CD4-positive, alpha-beta memory T cell (primary cell): ENCODE measurements at regions not wholly inside any gene's neighbourhood (a gene's known extent, or its start where the extent isn't known, plus 50 kb on each side); places are given as distances from the start of the nearest gene placed in this dataset.

Experiments used
- CTCF ChIA-PET: fragments of 350-600 bp; sonication (Branson Sonifier 250); formaldehyde crosslinking; loops from one replicate; lab custom pipeline; 2021; ENCODE audit warnings: inconsistent platforms; ENCODE audit not compliant: partially characterized antibody; lab: Charles Lee
- POLR2A ChIA-PET: fragments of 350-600 bp; sonication (Branson Sonifier 250); formaldehyde crosslinking; loops from one replicate; lab custom pipeline; 2021; ENCODE audit not compliant: partially characterized antibody; lab: Charles Lee
- DNase-seq, 5 donors: peaks; one replicate each; pipeline versions ENCODE4 v3.0.0 to v3.0.0-alpha.2; 2020 to 2022; ENCODE audit warnings: mixed read lengths in 1 of 5
- H3K27ac ChIP-seq: one replicate; pipeline ENCODE4 v1.7.0; 2013; ENCODE audit warnings: low read depth, low read length
- H3K27me3 ChIP-seq: 2 replicates; pipeline ENCODE4 v1.7.0; 2013; ENCODE audit warnings: mild to moderate bottlenecking, low read length, moderate library complexity; ENCODE audit not compliant: insufficient read depth
- H3K36me3 ChIP-seq: 2 replicates; pipeline ENCODE4 v1.7.0; 2013; ENCODE audit warnings: mild to moderate bottlenecking, low read length, moderate library complexity; ENCODE audit not compliant: insufficient read depth
- H3K4me1 ChIP-seq: 2 replicates; pipeline ENCODE4 v1.7.0; 2013; ENCODE audit warnings: mild to moderate bottlenecking, low read length, moderate library complexity; ENCODE audit not compliant: insufficient read depth
- H3K4me3 ChIP-seq, 2 donors: one replicate each; pipeline ENCODE4 v1.7.0; 2013; ENCODE audit warnings: low read length in 2 of 2, mild to moderate bottlenecking in 1 of 2
- H3K9me3 ChIP-seq, 2 donors: one replicate each; pipeline ENCODE4 v1.7.0; 2013; ENCODE audit warnings: low read length in 2 of 2, control low read depth in 1 of 2; ENCODE audit not compliant: control insufficient read depth in 1 of 2
- H3K27ac Mint-ChIP-seq, 7 donors: one replicate each; pipeline ENCODE4 v1.8.0; 2020 to 2021; ENCODE audit warnings: mixed read lengths in 7 of 7, mild to moderate bottlenecking in 6 of 7, inconsistent platforms in 3 of 7, moderate library complexity in 3 of 7
- H3K27me3 Mint-ChIP-seq, 2 donors: one replicate each; pipeline ENCODE4 v1.8.0; 2020 to 2021; ENCODE audit warnings: mixed read lengths in 2 of 2
- H3K36me3 Mint-ChIP-seq, 2 donors: one replicate each; pipeline ENCODE4 v1.8.0; 2020 to 2021; ENCODE audit warnings: mixed read lengths in 2 of 2, inconsistent platforms in 1 of 2, mild to moderate bottlenecking in 1 of 2
- H3K4me1 Mint-ChIP-seq, 4 donors: one replicate each; pipeline ENCODE4 v1.8.0; 2020 to 2021; ENCODE audit warnings: mixed read lengths in 4 of 4, mild to moderate bottlenecking in 1 of 4
- H3K4me3 Mint-ChIP-seq, 8 donors: one replicate each; pipeline ENCODE4 v1.8.0; 2020 to 2021; ENCODE audit warnings: mixed read lengths in 8 of 8, mild to moderate bottlenecking in 7 of 8, moderate library complexity in 6 of 8, inconsistent platforms in 3 of 8
- H3K9me3 Mint-ChIP-seq, 8 donors: one replicate each; pipeline ENCODE4 v1.8.0; 2020 to 2021; ENCODE audit warnings: mixed read lengths in 8 of 8, mild to moderate bottlenecking in 5 of 8, inconsistent platforms in 3 of 8, moderate library complexity in 1 of 8
- intact Hi-C: fragments of 100-400 bp; cut with micrococcal nuclease; formaldehyde crosslinking; loops from one replicate; pipeline ENCODE4 v1.15.1; 2023

DNA sequence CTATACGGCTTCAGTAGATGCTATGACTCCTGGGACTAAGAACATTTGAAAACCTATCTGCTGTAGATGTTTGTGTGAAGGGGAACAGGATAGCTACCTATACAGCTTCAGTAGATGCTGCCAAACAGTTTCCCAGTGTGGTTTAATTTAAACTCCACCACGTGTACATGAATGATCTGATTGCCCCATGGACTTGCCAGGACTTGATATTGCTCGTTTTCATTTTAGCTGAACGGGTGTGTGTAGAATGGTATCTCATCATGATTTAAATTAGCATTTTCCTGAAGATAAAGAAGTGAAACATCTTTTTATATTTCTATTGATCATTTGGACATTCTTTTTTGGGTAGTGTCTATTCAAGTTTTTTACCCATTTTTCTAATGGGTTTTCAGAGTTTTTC, 77.8 kb upstream of the PIP4K2A start:
- CTCF ChIA-PET: interaction anchor here (0.9 to 1.1 kb wide), 2 partner anchors 8 to 219 kb away, joined by 3 to 4 read pairs; no protein-coding TSS in a partner anchor
- no peak overlapping the region for H3K4me3 ChIP-seq
- no peak overlapping the region for H3K27ac Mint-ChIP-seq

DNA sequence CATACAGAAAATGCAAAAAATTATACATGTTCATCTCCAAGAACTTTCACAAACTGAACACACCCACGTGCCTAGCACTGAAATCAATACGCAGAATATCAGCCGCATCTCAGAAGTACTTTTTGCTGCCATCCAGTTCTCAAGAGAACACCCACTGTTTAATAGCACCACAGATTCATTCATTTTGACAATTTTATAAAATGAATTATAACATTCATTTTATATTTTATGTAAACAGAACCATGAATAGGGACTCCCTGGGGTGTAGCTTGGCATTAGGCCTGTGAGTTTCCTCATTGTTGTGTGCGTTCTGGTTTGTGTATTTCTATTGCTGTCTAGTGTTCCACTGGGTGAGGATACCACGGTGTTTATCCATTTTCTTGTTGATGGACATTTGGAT, 77.3 kb upstream of the PIP4K2A start:
- DNase-seq: no peak
- H3K4me3 ChIP-seq: no peak overlapping the region
- Mint-ChIP-seq H3K4me3 (no peak overlapping the region), H3K27me3 (peaks cover 1 to 4% of the 10 kb centered on the region in 2 donors), H3K4me1 (peaks cover 0 to 1% (median 0%) of the 10 kb centered on the region in 4 donors), H3K9me3 (peaks cover 0 to 4% (median 0%) of the 10 kb centered on the region in 8 donors), H3K27ac (no peak overlapping the region), H3K36me3 (no peaks in the 10 kb centered on the region)
- H3K4me1 ChIP-seq: no peaks in the 10 kb centered on the region
- no peak overlapping the region for H3K27ac ChIP-seq
- no peaks in the 10 kb centered on the region for H3K9me3 ChIP-seq
- no peaks in the 10 kb centered on the region for H3K27me3 ChIP-seq
- ChIA-PET CTCF (interaction anchor here (0.9 to 1.1 kb wide), 2 partner anchors 9 to 218 kb away, joined by 3 to 4 read pairs; no protein-coding TSS in a partner anchor), POLR2A (no interaction called here)
- intact Hi-C loops: no loop called here
- H3K36me3 ChIP-seq: no peaks in the 10 kb centered on the region

More for the DNA sequence above, 77.8 kb upstream of the PIP4K2A start:
- Mint-ChIP-seq H3K4me3 (no peak overlapping the region), H3K27me3 (peaks cover 1 to 4% of the 10 kb centered on the region in 2 donors), H3K9me3 (peaks cover 0 to 4% (median 0%) of the 10 kb centered on the region in 8 donors), H3K4me1 (peaks cover 0 to 1% (median 0%) of the 10 kb centered on the region in 4 donors), H3K36me3 (no peaks in the 10 kb centered on the region)
- H3K27me3 ChIP-seq: no peaks in the 10 kb centered on the region
- no peaks in the 10 kb centered on the region for H3K36me3 ChIP-seq
- POLR2A ChIA-PET: no interaction called here
- no peak for DNase-seq
- H3K4me1 ChIP-seq: no peaks in the 10 kb centered on the region
- H3K27ac ChIP-seq: no peak overlapping the region
- intact Hi-C loops: no loop called here
- no peaks in the 10 kb centered on the region for H3K9me3 ChIP-seq

DNA sequence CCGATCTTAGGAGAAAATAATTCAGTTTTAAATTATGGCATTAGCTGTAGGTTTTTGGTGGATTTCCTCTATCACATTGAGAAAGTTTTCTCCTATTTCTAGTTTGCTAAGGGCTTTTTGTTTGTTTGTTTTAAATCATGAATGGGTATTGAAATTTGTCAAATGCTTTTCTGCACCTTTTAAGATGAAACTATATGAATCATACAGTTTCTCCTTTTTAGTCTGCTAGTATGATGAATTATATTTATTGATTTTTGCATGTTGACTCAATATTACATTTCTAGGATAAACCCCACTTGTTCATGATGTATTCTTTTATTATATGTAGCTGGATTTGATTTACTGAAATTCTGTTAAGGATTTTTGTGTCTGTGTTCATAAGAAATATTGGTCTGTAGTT, 70.3 kb upstream of the PIP4K2A start:
- no peaks in the 10 kb centered on the region for H3K36me3 Mint-ChIP-seq
- no peak overlapping the region for H3K4me3 Mint-ChIP-seq
- intact Hi-C loops: no loop called here
- Histone ChIP-seq H3K27ac (no peak overlapping the region), H3K9me3 (no peaks in the 10 kb centered on the region), H3K27me3 (no peaks in the 10 kb centered on the region), H3K4me3 (no peak overlapping the region), H3K4me1 (no peaks in the 10 kb centered on the region), H3K36me3 (no peaks in the 10 kb centered on the region)
- no peak for DNase-seq
- ChIA-PET CTCF (no interaction called here), POLR2A (no interaction called here)
- peaks cover 0 to 3% (median 0%) of the 10 kb centered on the region in 8 donors for H3K9me3 Mint-ChIP-seq
- H3K27ac Mint-ChIP-seq: no peak overlapping the region
- H3K27me3 Mint-ChIP-seq: no peaks in the 10 kb centered on the region
- H3K4me1 Mint-ChIP-seq: no peaks in the 10 kb centered on the region

DNA sequence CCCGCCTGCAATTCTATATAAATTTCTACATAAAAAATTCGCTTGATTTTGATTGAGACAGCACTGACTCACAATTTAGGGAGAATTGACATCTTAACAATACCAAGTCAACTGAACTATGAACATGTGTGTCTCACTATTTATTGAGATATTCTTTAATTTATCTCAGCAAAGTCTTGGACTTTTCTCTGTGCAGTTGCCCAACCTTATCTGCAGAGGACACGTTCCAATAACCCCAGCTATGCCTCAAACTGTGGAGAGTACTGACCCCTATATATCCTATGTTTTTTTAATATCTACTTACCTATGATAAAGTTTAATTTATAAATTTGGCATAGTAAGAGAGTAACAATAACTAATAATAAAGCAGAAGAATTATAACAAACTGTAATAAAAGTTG, 69.4 kb upstream of the PIP4K2A start:
- Histone ChIP-seq H3K36me3 (no peaks in the 10 kb centered on the region), H3K9me3 (no peaks in the 10 kb centered on the region)
- CTCF ChIA-PET: no interaction called here

DNA sequence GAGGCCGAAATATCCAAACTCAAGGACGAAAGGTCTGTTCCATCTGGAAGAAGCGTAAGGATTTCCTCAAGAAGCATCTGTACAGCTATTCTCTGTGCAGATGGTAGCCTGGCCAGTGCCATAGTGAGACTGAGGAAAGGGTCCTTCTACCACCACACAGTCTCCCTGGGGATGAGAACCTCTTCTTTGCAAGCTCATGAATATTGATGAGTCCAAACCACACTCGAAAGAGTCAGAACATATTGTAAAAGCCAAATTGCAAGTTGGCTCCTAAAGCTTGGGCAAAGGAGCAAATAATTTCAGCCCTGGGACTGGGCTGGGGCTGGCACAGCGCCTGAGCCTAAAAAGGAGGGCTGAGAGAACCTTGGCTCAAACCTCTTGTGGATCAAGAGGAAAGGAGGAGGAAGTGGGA, 66.1 kb upstream of the PIP4K2A start:
- H3K27ac ChIP-seq: no peak overlapping the region
- H3K36me3 ChIP-seq: no peaks in the 10 kb centered on the region
- H3K4me1 ChIP-seq: no peaks in the 10 kb centered on the region
- H3K9me3 ChIP-seq: no peaks in the 10 kb centered on the region
- DNase-seq: no peak
- intact Hi-C loops: no loop called here
- POLR2A ChIA-PET: interaction anchor here (0.7 kb wide), 1 partner anchor 55 kb away, joined by 3 read pairs; no protein-coding TSS in a partner anchor
- peaks cover 0 to 2% of the 10 kb centered on the region in 2 donors for H3K36me3 Mint-ChIP-seq
- H3K27ac Mint-ChIP-seq: peak overlapping the region in 1 of 7 donors; percentile 42
- H3K9me3 Mint-ChIP-seq: peaks cover 2 to 12% (median 9%) of the 10 kb centered on the region in 8 donors
- H3K27me3 ChIP-seq: no peaks in the 10 kb centered on the region
- CTCF ChIA-PET: no interaction called here
- H3K4me3 Mint-ChIP-seq: no peak overlapping the region
- H3K4me3 ChIP-seq: no peak overlapping the region
- peaks cover 0 to 6% (median under 1%) of the 10 kb centered on the region in 4 donors for H3K4me1 Mint-ChIP-seq
- H3K27me3 Mint-ChIP-seq: no peaks in the 10 kb centered on the region

More for the DNA sequence above, 69.4 kb upstream of the PIP4K2A start:
- Mint-ChIP-seq H3K9me3 (peaks cover 0 to 2% (median 0%) of the 10 kb centered on the region in 8 donors), H3K4me3 (no peak overlapping the region), H3K27me3 (no peaks in the 10 kb centered on the region), H3K27ac (no peak overlapping the region), H3K36me3 (no peaks in the 10 kb centered on the region), H3K4me1 (peaks cover 0 to 4% (median under 1%) of the 10 kb centered on the region in 4 donors)
- POLR2A ChIA-PET: no interaction called here
- H3K4me3 ChIP-seq: no peak overlapping the region
- DNase-seq: no peak
- no peaks in the 10 kb centered on the region for H3K27me3 ChIP-seq
- intact Hi-C loops: no loop called here
- no peak overlapping the region for H3K27ac ChIP-seq
- no peaks in the 10 kb centered on the region for H3K4me1 ChIP-seq

DNA sequence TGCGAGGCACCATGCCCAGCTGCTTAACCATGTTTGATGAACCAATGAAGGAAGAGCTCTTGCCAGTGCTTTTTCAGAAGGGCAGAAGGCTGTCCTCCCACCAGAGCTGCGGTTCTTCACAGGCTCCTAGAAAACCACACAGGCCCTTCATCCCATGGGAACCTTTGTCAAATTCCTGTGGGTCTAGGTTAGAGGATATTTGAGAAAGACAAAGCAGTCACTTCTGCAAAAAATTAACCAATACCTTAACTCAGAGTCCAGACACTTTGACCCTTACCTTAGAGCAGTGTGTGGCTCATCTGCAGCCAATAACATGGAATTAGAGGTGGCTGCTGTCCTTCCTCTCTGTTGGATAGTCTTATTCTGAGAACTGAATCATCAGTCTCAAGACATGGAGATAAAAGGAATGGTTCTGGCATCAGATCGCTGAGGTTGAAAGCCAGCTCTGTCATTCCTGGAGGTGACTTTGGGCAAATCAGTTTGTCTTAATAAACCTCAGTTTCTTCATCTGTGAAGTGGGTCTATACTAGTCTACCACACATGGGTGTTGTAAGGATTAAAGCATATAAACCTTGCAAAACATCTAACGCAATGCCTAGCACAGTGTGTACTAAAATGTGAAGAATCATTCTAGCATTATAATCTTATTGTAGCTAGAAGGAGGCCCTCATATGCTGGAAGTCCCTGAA, 65.1 kb upstream of the PIP4K2A start:
- Histone ChIP-seq H3K27ac (no peak overlapping the region), H3K9me3 (no peaks in the 10 kb centered on the region), H3K27me3 (no peaks in the 10 kb centered on the region), H3K36me3 (no peaks in the 10 kb centered on the region), H3K4me1 (no peaks in the 10 kb centered on the region), H3K4me3 (no peak overlapping the region)
- CTCF ChIA-PET: no interaction called here
- H3K27me3 Mint-ChIP-seq: no peaks in the 10 kb centered on the region
- intact Hi-C loops: no loop called here
- H3K4me3 Mint-ChIP-seq: no peak overlapping the region
- H3K27ac Mint-ChIP-seq: no peak overlapping the region
- peaks cover 0 to 6% (median under 1%) of the 10 kb centered on the region in 4 donors for H3K4me1 Mint-ChIP-seq
- DNase-seq: no peak
- peaks cover 0 to 2% of the 10 kb centered on the region in 2 donors for H3K36me3 Mint-ChIP-seq
- peaks cover 2 to 14% (median 9%) of the 10 kb centered on the region in 8 donors for H3K9me3 Mint-ChIP-seq
- POLR2A ChIA-PET: interaction anchor here (1.1 kb wide), 1 partner anchor 14 kb away, joined by 3 read pairs; no protein-coding TSS in a partner anchor

DNA sequence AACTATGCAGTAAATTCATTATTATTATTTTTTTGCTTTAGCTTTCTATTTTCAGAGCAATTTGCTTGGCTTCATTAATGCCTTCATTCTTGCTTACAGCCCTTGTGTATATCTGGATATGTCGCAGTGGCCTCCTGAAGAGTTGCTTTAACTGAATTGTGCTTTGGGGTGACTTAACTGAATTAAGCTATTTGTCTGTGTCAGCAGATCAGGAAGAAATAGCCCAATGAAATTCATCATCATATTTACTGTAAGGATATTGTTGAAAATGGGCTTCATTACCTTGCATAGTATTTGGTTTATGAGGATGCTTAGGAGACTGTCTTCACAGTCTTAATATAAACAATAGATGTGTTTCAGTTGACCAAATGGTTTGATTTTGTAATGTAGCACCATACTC, 59.7 kb upstream of the PIP4K2A start:
- no peaks in the 10 kb centered on the region for H3K4me1 ChIP-seq
- H3K4me3 Mint-ChIP-seq: no peak overlapping the region
- H3K27ac ChIP-seq: no peak overlapping the region
- H3K36me3 ChIP-seq: no peaks in the 10 kb centered on the region
- intact Hi-C loops: no loop called here
- H3K27ac Mint-ChIP-seq: no peak overlapping the region
- H3K27me3 Mint-ChIP-seq: no peaks in the 10 kb centered on the region
- ChIA-PET POLR2A (no interaction called here), CTCF (interaction anchor here (1.4 kb wide), 1 partner anchor 25 kb away, joined by 4 read pairs; no protein-coding TSS in a partner anchor)
- no peaks in the 10 kb centered on the region for H3K27me3 ChIP-seq
- H3K4me1 Mint-ChIP-seq: peaks cover 0 to 5% (median under 1%) of the 10 kb centered on the region in 4 donors
- H3K4me3 ChIP-seq: no peak overlapping the region
- peaks cover 4 to 24% (median 10%) of the 10 kb centered on the region in 8 donors for H3K9me3 Mint-ChIP-seq
- DNase-seq: no peak
- H3K9me3 ChIP-seq: no peaks in the 10 kb centered on the region
- peaks cover 0 to 3% of the 10 kb centered on the region in 2 donors for H3K36me3 Mint-ChIP-seq
